ENCODE measurements at regions not wholly inside any gene's neighbourhood (a gene's known extent, or its start where the extent isn't known, plus 50 kb on each side); places are given as distances from the start of the nearest gene placed in this dataset.

- no peak overlapping the region for H3K27ac ChIP-seq (ENCODE audit: low read depth, low read length)
- WGBS, 3 donors = 19 to 51% (median 45%) methylated on average over 7 of the region's 7 CpGs
Observed at GRCh38 chr13:107210723-107211030, 642.7 kb upstream of the ARGLU1 start.

- WGBS, 3 donors = 44 to 61% (median 58%) methylated on average over 11 of the region's 11 CpGs
Observed at GRCh38 chr13:107209824-107210722, 642.1 kb upstream of the ARGLU1 start.

GRCh38 chr13:107208889-107209288 is 641.0 kb upstream of the ARGLU1 start:
- WGBS, 3 donors = 42 to 46% (median 45%) methylated on average over 4 of the region's 4 CpGs
- no peak overlapping the region for H3K27ac ChIP-seq (ENCODE audit: low read depth, low read length)

More at GRCh38 chr13:107209824-107210722, 642.1 kb upstream of the ARGLU1 start:
- no peak overlapping the region for H3K27ac ChIP-seq (ENCODE audit: low read depth, low read length)

- H3K27ac ChIP-seq (ENCODE audit: low read depth, low read length) = no peak overlapping the region
- 22 to 29% (median 27%) methylated on average over 16 of the region's 16 CpGs for WGBS, 3 donors
Observed at GRCh38 chr13:107205318-107206104, 637.6 kb upstream of the ARGLU1 start.

- WGBS, 3 donors = 63 to 66% (median 66%) methylated on average over 11 of the region's 11 CpGs
- H3K27ac ChIP-seq (ENCODE audit: low read depth, low read length) = no peak overlapping the region
Observed at GRCh38 chr13:107203146-107203847, 635.4 kb upstream of the ARGLU1 start.

GRCh38 chr13:107202371-107203023 is 634.6 kb upstream of the ARGLU1 start:
- WGBS, 3 donors = 9 to 44% (median 42%) methylated on average over 4 of the region's 4 CpGs

GRCh38 chr13:107200491-107200890 is 632.6 kb upstream of the ARGLU1 start:
- no peak overlapping the region for H3K27ac ChIP-seq (ENCODE audit: low read depth, low read length)
- WGBS, 3 donors = 82 to 94% (median 93%) methylated on average over 6 of the region's 6 CpGs

More at GRCh38 chr13:107202371-107203023, 634.6 kb upstream of the ARGLU1 start:
- H3K27ac ChIP-seq (ENCODE audit: low read depth, low read length) = no peak overlapping the region

GRCh38 chr13:107192289-107192688 is 624.4 kb upstream of the ARGLU1 start:
- WGBS, 3 donors = 22 to 68% (median 58%) methylated on average over 7 of the region's 7 CpGs
- no peak overlapping the region for H3K27ac ChIP-seq (ENCODE audit: low read depth, low read length)

- H3K27ac ChIP-seq (ENCODE audit: low read depth, low read length) = no peak overlapping the region
- 84 to 97% (median 87%) methylated on average over 1 of the region's 1 CpG for WGBS, 3 donors
Observed at GRCh38 chr13:107190065-107190464, 622.1 kb upstream of the ARGLU1 start.

- whole genome bisulfite sequencing, 3 donors = 81 to 94% (median 89%) methylated on average over 4 of the region's 4 CpGs
- no peak overlapping the region for H3K27ac ChIP-seq (ENCODE audit: low read depth, low read length)
Observed at GRCh38 chr13:107185889-107186288, 618.0 kb upstream of the ARGLU1 start.

- WGBS, 3 donors = 75 to 86% (median 84%) methylated on average over 12 of the region's 12 CpGs
- H3K27ac ChIP-seq (ENCODE audit: low read depth, low read length) = no peak overlapping the region
Observed at GRCh38 chr13:107170270-107170931, 602.5 kb upstream of the ARGLU1 start.

- WGBS, 3 donors = 54 to 83% (median 65%) methylated on average over 2 of the region's 2 CpGs
- H3K27ac ChIP-seq (ENCODE audit: low read depth, low read length) = no peak overlapping the region
Observed at GRCh38 chr13:107157271-107157670, 589.3 kb upstream of the ARGLU1 start.

GRCh38 chr13:107144432-107144831 is 576.5 kb upstream of the ARGLU1 start:
- H3K27ac ChIP-seq (ENCODE audit: low read depth, low read length) = no peak overlapping the region

- no peak overlapping the region for H3K27ac ChIP-seq (ENCODE audit: low read depth, low read length)
- 38 to 71% (median 63%) methylated on average over 3 of the region's 3 CpGs for WGBS, 3 donors
Observed at GRCh38 chr13:107141767-107142166, 573.8 kb upstream of the ARGLU1 start.

GRCh38 chr13:107139006-107139405 is 571.1 kb upstream of the ARGLU1 start:
- WGBS, 3 donors = 41 to 56% (median 45%) methylated on average over 1 of the region's 1 CpG
- no peak overlapping the region for H3K27ac ChIP-seq (ENCODE audit: low read depth, low read length)

- WGBS, 3 donors = 59 to 71% (median 62%) methylated on average over 1 of the region's 1 CpG
- H3K27ac ChIP-seq (ENCODE audit: low read depth, low read length) = no peak overlapping the region
Observed at GRCh38 chr13:107138486-107138885, 570.5 kb upstream of the ARGLU1 start.

- 54 to 87% (median 81%) methylated on average over 5 of the region's 5 CpGs for WGBS, 3 donors
- H3K27ac ChIP-seq (ENCODE audit: low read depth, low read length) = no peak overlapping the region
Observed at GRCh38 chr13:107133950-107134349, 566.0 kb upstream of the ARGLU1 start.

- 83 to 95% (median 84%) methylated on average over 1 of the region's 1 CpG for WGBS, 3 donors
- H3K27ac ChIP-seq (ENCODE audit: low read depth, low read length) = no peak overlapping the region
Observed at GRCh38 chr13:107130566-107130965, 562.6 kb upstream of the ARGLU1 start.

Measured in adipose tissue (tissue), 3 donors.